Thymus (tissue), 11 donors: ENCODE measurements at regions not wholly inside any gene's neighbourhood (a gene's known extent, or its start where the extent isn't known, plus 50 kb on each side); places are given as distances from the start of the nearest gene placed in this dataset.

Source experiments
- DNase-seq, 9 donors: peaks; one replicate each; pipeline ENCODE4 v3.0.0-alpha.2; 2013; ENCODE audit warnings: low spot score in 9 of 9, low read depth in 6 of 9, missing footprints in 1 of 9
- H3K27ac ChIP-seq, 2 donors: one replicate each; pipeline ENCODE4 v1.5.1; 2013; ENCODE audit warnings: control low read depth in 1 of 2, low read depth in 1 of 2, low read length in 1 of 2, mild to moderate bottlenecking in 1 of 2, moderate library complexity in 1 of 2
- H3K27me3 ChIP-seq, 2 donors: one replicate each; pipeline ENCODE4 v1.5.1; 2013; ENCODE audit warnings: low read length in 1 of 2; ENCODE audit not compliant: control insufficient read depth in 2 of 2, insufficient read depth in 1 of 2
- H3K36me3 ChIP-seq, 2 donors: one replicate each; pipeline ENCODE4 v1.5.1; 2013; ENCODE audit warnings: low read length in 1 of 2, mild to moderate bottlenecking in 1 of 2, moderate library complexity in 1 of 2; ENCODE audit not compliant: control insufficient read depth in 2 of 2, insufficient read depth in 2 of 2
- H3K4me1 ChIP-seq, 2 donors: one replicate each; pipeline ENCODE4 v1.5.1; 2013; ENCODE audit warnings: low read length in 2 of 2; ENCODE audit not compliant: control insufficient read depth in 2 of 2, insufficient read depth in 2 of 2
- H3K4me3 ChIP-seq, 2 donors: one replicate each; pipeline ENCODE4 v1.5.1; 2013; ENCODE audit warnings: low read length in 2 of 2, control low read depth in 1 of 2, mild to moderate bottlenecking in 1 of 2
- H3K9me3 ChIP-seq, 2 donors: one replicate each; pipeline ENCODE4 v1.5.1; 2013; ENCODE audit warnings: low read length in 1 of 2, mild to moderate bottlenecking in 1 of 2; ENCODE audit not compliant: control insufficient read depth in 2 of 2, insufficient read depth in 1 of 2
- WGBS: extraction: QIAGEN DNeasy Blood & Tissue Kit; methylation state at CpG from one replicate; pipeline ENCODE4 v1.1.7; 2013; 5-methylcytosine and 5-hydroxymethylcytosine counted together
- donor health status: healthy.

GRCh38 chr6:79801362-79801761, 146.0 kb downstream of the ELOVL4 start:
- Histone ChIP-seq H3K27me3 (no peaks in the 10 kb centered on the region), H3K4me3 (no peak overlapping the region), H3K36me3 (no peaks in the 10 kb centered on the region), H3K27ac (no peak overlapping the region), H3K9me3 (peaks cover 0 to 3% of the 10 kb centered on the region in 2 donors), H3K4me1 (no peaks in the 10 kb centered on the region)
- DNase-seq = no peak

- peaks cover 0 to 3% of the 10 kb centered on the region in 2 donors for H3K9me3 ChIP-seq
- H3K4me3 ChIP-seq = no peak overlapping the region
- DNase-seq = no peak
- no peak overlapping the region for H3K27ac ChIP-seq
- no peaks in the 10 kb centered on the region for H3K4me1 ChIP-seq
- WGBS = 77% methylated on average over 2 of the region's 2 CpGs
- H3K27me3 ChIP-seq = no peaks in the 10 kb centered on the region
- H3K36me3 ChIP-seq = no peaks in the 10 kb centered on the region
Observed at GRCh38 chr6:79798841-79799240, 148.5 kb downstream of the ELOVL4 start.

- no peak overlapping the region for H3K4me3 ChIP-seq
- H3K4me1 ChIP-seq = no peaks in the 10 kb centered on the region
- DNase-seq = no peak
- no peaks in the 10 kb centered on the region for H3K36me3 ChIP-seq
- no peak overlapping the region for H3K27ac ChIP-seq
- no peaks in the 10 kb centered on the region for H3K27me3 ChIP-seq
- H3K9me3 ChIP-seq = peaks cover 0 to 3% of the 10 kb centered on the region in 2 donors
- 88% methylated on average over 2 of the region's 2 CpGs for WGBS
Observed at GRCh38 chr6:79797912-79798311, 149.4 kb downstream of the ELOVL4 start.

DNA sequence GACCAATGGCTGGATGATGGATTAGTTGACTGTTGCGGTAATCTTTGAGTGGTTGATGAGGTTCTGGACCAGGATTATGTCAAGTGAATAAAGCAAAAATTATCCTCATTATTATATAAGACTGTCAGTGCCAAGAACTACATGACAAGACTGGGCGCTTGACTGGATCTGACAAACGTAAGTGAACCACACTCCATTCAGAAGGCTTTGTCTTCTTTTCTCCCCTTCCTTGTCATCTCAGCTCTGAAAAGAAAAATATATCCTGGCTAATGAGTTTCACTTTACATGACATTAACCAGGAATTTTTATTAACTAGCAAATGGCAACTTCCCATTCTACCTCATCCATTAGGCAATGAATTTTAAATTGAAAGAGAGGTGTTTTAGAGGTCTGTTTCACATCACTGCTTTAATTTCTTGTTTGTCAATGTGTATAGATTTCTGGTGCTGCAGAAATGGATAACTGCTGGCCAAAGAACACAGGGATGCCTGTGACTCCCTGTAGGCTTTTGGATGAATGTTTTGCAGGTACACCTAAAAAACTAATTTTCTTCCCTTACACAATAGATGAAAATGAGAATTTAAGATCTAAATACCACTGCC, 150.1 kb downstream of the ELOVL4 start:
- no peak for DNase-seq
- Histone ChIP-seq H3K4me3 (no peak overlapping the region), H3K36me3 (no peaks in the 10 kb centered on the region), H3K27ac (no peak overlapping the region), H3K9me3 (peaks cover 0 to 3% of the 10 kb centered on the region in 2 donors), H3K4me1 (no peaks in the 10 kb centered on the region), H3K27me3 (no peaks in the 10 kb centered on the region)
- 95% methylated on average over 3 of the region's 3 CpGs for WGBS

GRCh38 chr6:79796197-79796596, 151.2 kb downstream of the ELOVL4 start:
- H3K9me3 ChIP-seq = peaks cover 0 to under 1% of the 10 kb centered on the region in 2 donors
- H3K27ac ChIP-seq = no peak overlapping the region
- no peak for DNase-seq
- H3K4me1 ChIP-seq = no peaks in the 10 kb centered on the region
- no peaks in the 10 kb centered on the region for H3K27me3 ChIP-seq
- 84% methylated on average over 2 of the region's 2 CpGs for WGBS
- H3K36me3 ChIP-seq = no peaks in the 10 kb centered on the region
- H3K4me3 ChIP-seq = no peak overlapping the region

DNA sequence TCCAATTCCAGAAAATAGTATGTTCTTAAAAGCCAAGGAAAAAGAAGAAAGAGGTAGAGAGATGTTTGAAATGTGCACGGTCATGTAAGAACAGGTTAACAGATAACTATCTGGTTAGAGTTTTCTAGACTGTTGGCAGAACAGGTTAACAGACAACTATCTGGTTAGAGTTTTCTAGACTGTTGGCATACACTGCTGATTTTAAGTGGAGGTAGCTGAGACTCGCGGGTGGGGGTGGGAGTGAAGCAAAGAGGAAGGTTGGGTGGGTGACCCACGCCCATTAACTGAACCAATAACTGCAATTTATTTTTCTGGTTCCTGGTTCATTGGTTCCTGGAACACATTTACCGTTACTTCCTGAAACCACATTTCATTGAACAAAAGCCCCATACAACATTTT, 157.5 kb downstream of the ELOVL4 start:
- Histone ChIP-seq H3K36me3 (no peaks in the 10 kb centered on the region), H3K9me3 (no peaks in the 10 kb centered on the region), H3K4me1 (no peaks in the 10 kb centered on the region), H3K4me3 (no peak overlapping the region), H3K27ac (no peak overlapping the region), H3K27me3 (no peaks in the 10 kb centered on the region)
- 97% methylated on average over 5 of the region's 5 CpGs for WGBS
- DNase-seq = no peak

- H3K36me3 ChIP-seq = no peaks in the 10 kb centered on the region
- no peak overlapping the region for H3K27ac ChIP-seq
- WGBS = 70% methylated on average over 1 of the region's 1 CpG
- no peaks in the 10 kb centered on the region for H3K27me3 ChIP-seq
- no peaks in the 10 kb centered on the region for H3K9me3 ChIP-seq
- no peak for DNase-seq
- no peak overlapping the region for H3K4me3 ChIP-seq
- H3K4me1 ChIP-seq = no peaks in the 10 kb centered on the region
Observed at GRCh38 chr6:79788756-79789155, 157.6 kb downstream of the SH3BGRL2 start.

- 96% methylated on average over 3 of the region's 3 CpGs for WGBS
- Histone ChIP-seq H3K27ac (no peak overlapping the region), H3K4me1 (no peaks in the 10 kb centered on the region), H3K27me3 (no peaks in the 10 kb centered on the region), H3K9me3 (no peaks in the 10 kb centered on the region), H3K36me3 (no peaks in the 10 kb centered on the region), H3K4me3 (no peak overlapping the region)
- DNase-seq = no peak
Observed at GRCh38 chr6:79787626-79788025, 156.5 kb downstream of the SH3BGRL2 start.

DNA sequence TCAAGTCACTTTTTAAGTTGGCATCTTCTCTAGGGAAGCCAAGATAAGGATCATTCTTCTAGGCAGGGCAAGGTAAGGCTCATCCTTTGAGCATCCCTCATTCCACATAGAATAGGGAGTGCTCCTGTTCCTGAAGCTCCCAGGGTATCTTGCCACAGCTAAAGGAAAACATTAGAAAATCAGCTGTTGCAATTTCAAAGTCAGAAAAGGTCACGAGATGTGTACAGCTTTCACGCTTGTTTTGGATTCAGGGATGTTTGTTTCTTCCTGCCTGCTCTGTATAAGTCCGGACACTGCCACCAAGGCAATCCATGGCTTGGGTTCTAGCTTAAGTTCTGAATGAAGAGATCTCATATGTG, 153.2 kb downstream of the SH3BGRL2 start:
- no peaks in the 10 kb centered on the region for H3K9me3 ChIP-seq
- no peak overlapping the region for H3K4me3 ChIP-seq
- 80% methylated on average over 3 of the region's 3 CpGs for WGBS
- DNase-seq = no peak
- H3K4me1 ChIP-seq = no peaks in the 10 kb centered on the region
- H3K27ac ChIP-seq = no peak overlapping the region
- H3K27me3 ChIP-seq = no peaks in the 10 kb centered on the region
- no peaks in the 10 kb centered on the region for H3K36me3 ChIP-seq
